DND-41 (cell line): ENCODE measurements at regions not wholly inside any gene's neighbourhood (a gene's known extent, or its start where the extent isn't known, plus 50 kb on each side); places are given as distances from the start of the nearest gene placed in this dataset.

Source experiments
- CTCF ChIP-seq: IDR thresholded peaks from 2 replicates; pipeline ENCODE4 v1.5.1; 2012; ENCODE audit warnings: borderline replicate concordance, low read length, moderate library complexity, mild to moderate bottlenecking; ENCODE audit not compliant: poor library complexity, severe bottlenecking; ENCODE audit errors: extremely low read depth
- EZH2 ChIP-seq: IDR thresholded peaks from 3 replicates; pipeline ENCODE4 v1.6.1; 2012; ENCODE audit warnings: borderline replicate concordance, low read depth, mild to moderate bottlenecking, moderate library complexity, low read length, inconsistent platforms; ENCODE audit not compliant: severe bottlenecking

- no peak for TF ChIP-seq CTCF
- no peak for TF ChIP-seq EZH2
Measured at GRCh38 chr4:89562746-89563145, 255.1 kb upstream of the GPRIN3 start.
